Activated CD8-positive, alpha-beta memory T cell treated with anti-CD3 and anti-CD28 coated beads, Interleukin-2, amount 10 ng/mL, durations not matched to agents 7 days and 5 days (primary cell): ENCODE measurements at regions not wholly inside any gene's neighbourhood (a gene's known extent, or its start where the extent isn't known, plus 50 kb on each side); places are given as distances from the start of the nearest gene placed in this dataset.

Source experiments
- ATAC-seq: fragments of 150-1000 bp; cut with Tn5 transposase; one replicate; pipeline ENCODE4 v1.10.0; 2021; ENCODE audit warnings: moderate library complexity
- CTCF ChIA-PET: fragments of 350-600 bp; sonication (Branson Sonifier 250); formaldehyde crosslinking; loops from one replicate; lab custom pipeline; 2021; ENCODE audit warnings: antibody characterized with exemption; lab: Charles Lee
- DNase-seq: peaks from one replicate; pipeline ENCODE4 v3.0.0-alpha.2; 2020
- H3K27ac Mint-ChIP-seq: one replicate; pipeline ENCODE4 v1.8.0; 2021; ENCODE audit warnings: mild to moderate bottlenecking, mixed read lengths
- H3K27me3 Mint-ChIP-seq: one replicate; pipeline ENCODE4 v1.8.0; 2021; ENCODE audit warnings: mixed read lengths
- H3K36me3 Mint-ChIP-seq: one replicate; pipeline ENCODE4 v1.8.0; 2021; ENCODE audit warnings: mild to moderate bottlenecking, mixed read lengths
- H3K4me1 Mint-ChIP-seq: one replicate; pipeline ENCODE4 v1.8.0; 2021; ENCODE audit warnings: mixed read lengths
- H3K4me3 Mint-ChIP-seq: one replicate; pipeline ENCODE4 v1.8.0; 2021; ENCODE audit warnings: mild to moderate bottlenecking, moderate library complexity, mixed read lengths
- H3K9me3 Mint-ChIP-seq: one replicate; pipeline ENCODE4 v1.8.0; 2022; ENCODE audit warnings: low read depth, mixed read lengths

GRCh38 chr5:135235551-135236227 lies 163.3 kb downstream of the MACROH2A1 start:
- Mint-ChIP-seq H3K4me3 (no peak overlapping the region), H3K27ac (no peak overlapping the region), H3K36me3 (no peaks in the 10 kb centered on the region), H3K27me3 (peaks cover 6% of the 10 kb centered on the region), H3K4me1 (no peaks in the 10 kb centered on the region), H3K9me3 (no peaks in the 10 kb centered on the region)
- DNase-seq (no peak), ATAC-seq (no peak)
- CTCF ChIA-PET = no interaction called here

DNA sequence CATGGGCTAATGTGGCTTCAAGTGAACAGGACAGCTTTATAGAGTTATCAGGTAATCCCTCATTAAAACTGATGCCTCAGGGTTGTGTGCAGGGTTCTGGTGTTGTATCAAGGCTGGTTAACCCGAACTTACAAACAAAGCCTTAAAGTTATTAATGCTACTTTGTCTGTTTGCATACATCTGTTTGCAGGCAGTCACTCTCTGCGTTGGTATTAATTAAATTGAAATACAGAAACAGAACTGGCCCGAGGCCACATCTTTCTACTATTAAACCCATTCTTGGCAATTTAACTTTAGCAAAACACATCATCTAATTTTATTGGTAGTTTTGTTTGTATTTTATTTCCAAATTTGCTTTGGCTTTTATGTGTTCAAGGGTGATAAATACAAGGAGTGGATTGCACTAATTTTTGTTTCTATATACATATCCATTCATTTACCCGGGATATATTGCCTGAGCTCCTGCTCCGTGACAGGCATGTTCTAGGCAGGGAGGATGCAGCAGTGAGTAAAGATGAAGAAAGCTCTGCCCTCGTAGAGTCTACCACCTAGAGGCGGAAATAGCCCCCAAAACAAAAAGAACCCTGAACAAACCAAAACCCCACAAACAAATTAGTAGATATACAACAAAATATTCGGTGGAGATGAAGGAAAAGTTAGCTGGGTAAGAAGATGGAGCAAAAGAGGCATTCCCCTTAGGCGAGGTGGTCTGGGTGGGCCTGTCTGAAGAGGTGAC lies 164.2 kb downstream of the MACROH2A1 start:
- ATAC-seq (no peak), DNase-seq (no peak)
- H3K4me3 Mint-ChIP-seq = no peak overlapping the region
- no peaks in the 10 kb centered on the region for H3K4me1 Mint-ChIP-seq
- H3K27me3 Mint-ChIP-seq = peaks cover 6% of the 10 kb centered on the region
- H3K36me3 Mint-ChIP-seq = no peaks in the 10 kb centered on the region
- CTCF ChIA-PET = no interaction called here
- no peaks in the 10 kb centered on the region for H3K9me3 Mint-ChIP-seq
- H3K27ac Mint-ChIP-seq = no peak overlapping the region

DNA sequence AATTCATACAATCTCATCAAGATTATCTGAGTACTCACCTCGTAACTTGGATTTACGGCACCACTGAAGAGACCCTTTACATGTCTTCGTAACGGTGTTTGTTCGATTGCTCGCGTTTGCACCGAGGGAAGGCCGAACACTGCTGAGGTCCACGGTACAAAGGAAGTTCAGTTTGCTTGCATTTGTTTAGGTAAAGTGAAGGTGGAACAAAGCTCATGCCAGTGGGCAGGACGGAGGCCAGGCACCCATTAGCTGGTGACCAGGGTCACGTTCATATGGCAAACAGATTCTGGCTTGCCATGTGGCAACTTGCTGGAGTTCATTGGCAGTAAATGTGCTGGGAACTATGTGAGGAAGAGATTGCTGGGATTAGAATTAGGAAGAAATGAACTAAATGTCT lies 164.8 kb downstream of the MACROH2A1 start:
- CTCF ChIA-PET = no interaction called here
- Mint-ChIP-seq H3K4me3 (no peak overlapping the region), H3K27me3 (peaks cover 6% of the 10 kb centered on the region), H3K36me3 (no peaks in the 10 kb centered on the region), H3K27ac (no peak overlapping the region), H3K9me3 (no peaks in the 10 kb centered on the region), H3K4me1 (no peaks in the 10 kb centered on the region)
- ATAC-seq (no peak), DNase-seq (no peak)

DNA sequence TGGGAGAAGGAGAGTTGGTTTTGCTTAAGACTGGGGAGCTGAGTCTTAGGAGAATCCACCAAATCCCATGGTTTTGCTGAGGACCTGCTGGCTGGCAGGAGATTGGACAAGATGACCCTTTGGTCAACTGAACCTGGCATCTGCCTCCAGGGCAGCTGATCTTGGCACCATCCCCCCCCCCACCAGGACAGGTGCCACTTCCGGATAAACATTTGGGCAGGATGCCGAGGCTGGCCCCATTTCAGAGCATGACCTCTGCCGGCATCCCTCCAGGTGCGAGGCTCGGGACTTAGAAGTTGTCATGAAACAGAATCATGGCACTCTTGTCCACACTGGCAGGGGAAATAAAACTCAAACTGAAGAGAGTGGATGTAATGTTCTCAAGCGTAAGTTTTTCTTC lies 165.6 kb downstream of the MACROH2A1 start:
- Mint-ChIP-seq H3K9me3 (no peaks in the 10 kb centered on the region), H3K4me3 (no peak overlapping the region), H3K4me1 (no peaks in the 10 kb centered on the region), H3K36me3 (no peaks in the 10 kb centered on the region), H3K27me3 (peaks cover 7% of the 10 kb centered on the region), H3K27ac (no peak overlapping the region)
- CTCF ChIA-PET = interaction anchor here (1.2 kb wide), 1 partner anchor 9 kb away, joined by 4 read pairs; no protein-coding TSS in a partner anchor
- ATAC-seq (no peak), DNase-seq (no peak)

GRCh38 chr5:135232958-135233357 lies 166.1 kb downstream of the MACROH2A1 start:
- DNase-seq (no peak), ATAC-seq (no peak)
- Mint-ChIP-seq H3K27ac (no peak overlapping the region), H3K9me3 (no peaks in the 10 kb centered on the region), H3K4me3 (no peak overlapping the region), H3K4me1 (no peaks in the 10 kb centered on the region), H3K27me3 (peaks cover 10% of the 10 kb centered on the region), H3K36me3 (no peaks in the 10 kb centered on the region)
- CTCF ChIA-PET = interaction anchor here (1.2 kb wide), 1 partner anchor 9 kb away, joined by 4 read pairs; no protein-coding TSS in a partner anchor

- Mint-ChIP-seq H3K4me1 (no peaks in the 10 kb centered on the region), H3K27ac (no peak overlapping the region), H3K27me3 (peaks cover 19% of the 10 kb centered on the region), H3K9me3 (no peaks in the 10 kb centered on the region), H3K4me3 (no peak overlapping the region), H3K36me3 (no peaks in the 10 kb centered on the region)
- ATAC-seq (no peak), DNase-seq (no peak)
- CTCF ChIA-PET = interaction anchor here (0.9 kb wide), 1 partner anchor 101 kb away, joined by 3 read pairs; no protein-coding TSS in a partner anchor
These were observed 167.7 kb downstream of the MACROH2A1 start for GRCh38 chr5:135231289-135231688.

- CTCF ChIA-PET = no interaction called here
- H3K4me1 Mint-ChIP-seq = no peaks in the 10 kb centered on the region
- H3K9me3 Mint-ChIP-seq = no peaks in the 10 kb centered on the region
- ATAC-seq (no peak), DNase-seq (no peak)
- H3K27me3 Mint-ChIP-seq = peaks cover 23% of the 10 kb centered on the region
- no peak overlapping the region for H3K27ac Mint-ChIP-seq
- no peak overlapping the region for H3K4me3 Mint-ChIP-seq
- no peaks in the 10 kb centered on the region for H3K36me3 Mint-ChIP-seq
These were observed 168.6 kb downstream of the MACROH2A1 start for GRCh38 chr5:135230251-135230925.

GRCh38 chr5:135229679-135230132 lies 169.3 kb downstream of the MACROH2A1 start:
- H3K27ac Mint-ChIP-seq = no peak overlapping the region
- CTCF ChIA-PET = no interaction called here
- H3K27me3 Mint-ChIP-seq = peaks cover 25% of the 10 kb centered on the region
- H3K9me3 Mint-ChIP-seq = no peaks in the 10 kb centered on the region
- H3K4me1 Mint-ChIP-seq = no peaks in the 10 kb centered on the region
- ATAC-seq (no peak), DNase-seq (no peak)
- H3K36me3 Mint-ChIP-seq = no peaks in the 10 kb centered on the region
- no peak overlapping the region for H3K4me3 Mint-ChIP-seq

- DNase-seq = no peak
- ATAC-seq = no peak
- H3K4me3 Mint-ChIP-seq = no peak overlapping the region
- no peak overlapping the region for H3K27ac Mint-ChIP-seq
- H3K9me3 Mint-ChIP-seq = no peaks in the 10 kb centered on the region
- no peaks in the 10 kb centered on the region for H3K4me1 Mint-ChIP-seq
- peaks cover 24% of the 10 kb centered on the region for H3K27me3 Mint-ChIP-seq
- no peaks in the 10 kb centered on the region for H3K36me3 Mint-ChIP-seq
- CTCF ChIA-PET = no interaction called here
These were observed 169.9 kb downstream of the MACROH2A1 start for GRCh38 chr5:135229122-135229521.

DNA sequence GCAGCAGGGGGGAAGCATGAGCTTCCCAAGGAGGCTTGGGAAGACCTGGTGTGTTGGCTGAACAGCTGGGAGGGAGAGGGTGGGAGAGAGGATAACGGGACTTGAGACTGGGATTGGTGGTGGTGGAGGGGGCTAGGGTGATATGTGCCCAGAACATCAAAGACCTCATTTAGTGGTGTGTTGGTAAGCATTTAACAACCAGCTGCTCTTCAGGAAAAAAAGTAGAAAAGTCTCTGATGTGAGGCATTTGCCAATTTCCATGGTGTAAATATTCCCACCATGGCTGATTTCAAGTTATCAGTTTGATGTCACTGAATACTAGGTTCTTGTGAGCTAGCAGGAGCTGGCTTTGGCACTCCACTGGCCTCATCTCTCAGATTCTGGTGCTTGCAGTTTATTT lies 170.8 kb downstream of the MACROH2A1 start:
- DNase-seq (no peak), ATAC-seq (no peak)
- Mint-ChIP-seq H3K4me1 (no peaks in the 10 kb centered on the region), H3K4me3 (no peak overlapping the region), H3K9me3 (no peaks in the 10 kb centered on the region), H3K27ac (no peak overlapping the region), H3K27me3 (peaks cover 30% of the 10 kb centered on the region), H3K36me3 (no peaks in the 10 kb centered on the region)
- CTCF ChIA-PET = no interaction called here

GRCh38 chr5:135227064-135228022 lies 171.7 kb downstream of the MACROH2A1 start:
- Mint-ChIP-seq H3K27me3 (peaks cover 32% of the 10 kb centered on the region), H3K27ac (no peak overlapping the region), H3K4me1 (no peaks in the 10 kb centered on the region), H3K4me3 (no peak overlapping the region), H3K9me3 (no peaks in the 10 kb centered on the region), H3K36me3 (no peaks in the 10 kb centered on the region)
- ATAC-seq = no peak
- DNase-seq = no peak
- CTCF ChIA-PET = no interaction called here

- no peak overlapping the region for H3K4me3 Mint-ChIP-seq
- H3K27me3 Mint-ChIP-seq = peaks cover 32% of the 10 kb centered on the region
- CTCF ChIA-PET = no interaction called here
- no peaks in the 10 kb centered on the region for H3K9me3 Mint-ChIP-seq
- no peaks in the 10 kb centered on the region for H3K36me3 Mint-ChIP-seq
- H3K27ac Mint-ChIP-seq = no peak overlapping the region
- ATAC-seq (no peak), DNase-seq (no peak)
- no peaks in the 10 kb centered on the region for H3K4me1 Mint-ChIP-seq
These were observed 173.0 kb downstream of the MACROH2A1 start for GRCh38 chr5:135225856-135226560.
